HFFc6 (cell line): ENCODE measurements at regions not wholly inside any gene's neighbourhood (a gene's known extent, or its start where the extent isn't known, plus 50 kb on each side); places are given as distances from the start of the nearest gene placed in this dataset.
A peak's percentile ranks its signal among the peaks of the same experiment; 100 is the strongest.
"Not testable (repeated sequence)": the region's sequence is repeated elsewhere in the genome, so short reads cannot be mapped to it uniquely, and the experiment has no call there.

Experiments used
- DNase-seq: peaks from one replicate; pipeline ENCODE4 v3.0.0-alpha.2; 2018
- H3K27ac Mint-ChIP-seq: 2 replicates; pipeline ENCODE4 v1.8.0; 2020; ENCODE audit warnings: mild to moderate bottlenecking, mixed read lengths
- H3K27me3 Mint-ChIP-seq: 2 replicates; pipeline ENCODE4 v1.8.0; 2021; ENCODE audit warnings: mild to moderate bottlenecking, moderate library complexity, mixed read lengths; ENCODE audit not compliant: insufficient read depth
- H3K36me3 Mint-ChIP-seq: 2 replicates; pipeline ENCODE4 v1.8.0; 2021; ENCODE audit warnings: low read depth, mixed read lengths
- H3K4me1 Mint-ChIP-seq: 2 replicates; pipeline ENCODE4 v1.8.0; 2020; ENCODE audit warnings: low read depth, mixed read lengths
- H3K4me3 Mint-ChIP-seq: 2 replicates; pipeline ENCODE4 v1.8.0; 2020; ENCODE audit warnings: mild to moderate bottlenecking, moderate library complexity, mixed read lengths
- H3K9me3 Mint-ChIP-seq: 2 replicates; pipeline ENCODE4 v1.8.0; 2020; ENCODE audit warnings: mild to moderate bottlenecking, mixed read lengths
- TF ChIP-seq, protein P1 (sequence below): fragments of 200-600 bp; sonication (generic); IDR thresholded peaks from 2 replicates; pipeline ENCODE4 v1.5.0; 2021; ENCODE audit warnings: antibody characterized with exemption, mild to moderate bottlenecking

DNA sequence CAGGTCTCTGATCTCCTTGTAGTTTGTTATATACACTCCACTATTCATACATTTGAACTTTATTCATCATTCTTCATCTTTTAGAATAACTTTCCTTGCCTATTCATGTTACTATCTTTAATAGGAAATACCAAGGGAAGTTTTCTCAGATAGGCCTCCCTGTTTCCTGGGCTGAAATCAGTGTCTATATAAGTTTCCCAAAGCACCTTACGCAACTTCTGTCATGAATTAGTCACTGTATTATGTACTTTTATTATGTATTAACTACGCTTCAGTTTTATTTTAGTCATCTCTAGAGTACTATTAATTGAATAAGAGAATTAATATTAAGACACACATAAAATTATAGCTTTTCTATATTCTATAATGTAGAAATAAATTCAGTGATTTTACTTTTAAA is 1481.5 kb downstream of the OTOL1 start:
- Mint-ChIP-seq H3K27ac (no peak overlapping the region), H3K4me1 (peaks cover 8% of the 10 kb centered on the region; the same call in 1 of the 2 replicates), H3K27me3 (no peaks in the 10 kb centered on the region), H3K9me3 (0 out of 2 replicates have a peak, but pooled peaks cover 5% of the 10 kb centered on the region), H3K4me3 (no peak overlapping the region), H3K36me3 (no peaks in the 10 kb centered on the region)
- TF ChIP-seq, protein P1, sequence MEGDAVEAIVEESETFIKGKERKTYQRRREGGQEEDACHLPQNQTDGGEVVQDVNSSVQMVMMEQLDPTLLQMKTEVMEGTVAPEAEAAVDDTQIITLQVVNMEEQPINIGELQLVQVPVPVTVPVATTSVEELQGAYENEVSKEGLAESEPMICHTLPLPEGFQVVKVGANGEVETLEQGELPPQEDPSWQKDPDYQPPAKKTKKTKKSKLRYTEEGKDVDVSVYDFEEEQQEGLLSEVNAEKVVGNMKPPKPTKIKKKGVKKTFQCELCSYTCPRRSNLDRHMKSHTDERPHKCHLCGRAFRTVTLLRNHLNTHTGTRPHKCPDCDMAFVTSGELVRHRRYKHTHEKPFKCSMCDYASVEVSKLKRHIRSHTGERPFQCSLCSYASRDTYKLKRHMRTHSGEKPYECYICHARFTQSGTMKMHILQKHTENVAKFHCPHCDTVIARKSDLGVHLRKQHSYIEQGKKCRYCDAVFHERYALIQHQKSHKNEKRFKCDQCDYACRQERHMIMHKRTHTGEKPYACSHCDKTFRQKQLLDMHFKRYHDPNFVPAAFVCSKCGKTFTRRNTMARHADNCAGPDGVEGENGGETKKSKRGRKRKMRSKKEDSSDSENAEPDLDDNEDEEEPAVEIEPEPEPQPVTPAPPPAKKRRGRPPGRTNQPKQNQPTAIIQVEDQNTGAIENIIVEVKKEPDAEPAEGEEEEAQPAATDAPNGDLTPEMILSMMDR: no peak
- no peak for DNase-seq

DNA sequence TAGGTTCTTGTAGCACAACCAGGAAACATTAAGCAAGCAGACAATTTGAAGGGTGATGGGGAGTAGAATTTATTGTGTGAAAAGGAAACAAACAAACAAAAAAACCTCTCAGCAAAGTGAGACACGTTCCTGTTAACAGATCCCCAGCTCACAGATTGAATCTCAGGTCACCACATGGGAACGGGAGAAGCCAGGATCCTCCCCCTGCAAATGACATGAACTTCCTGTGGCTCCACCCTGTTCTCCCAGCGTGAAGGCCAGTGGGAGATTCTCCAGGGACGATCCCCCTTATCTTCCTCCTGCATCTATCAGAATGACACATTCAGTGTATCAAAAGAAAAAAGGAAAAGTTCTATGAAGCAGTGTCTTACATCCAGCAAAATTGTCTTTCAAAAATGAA is 1488.1 kb downstream of the OTOL1 start:
- TF ChIP-seq, protein P1: no peak

GRCh38 chr3:162987085-162987794 is 1490.6 kb downstream of the OTOL1 start:
- not testable (repeated sequence) for H3K27me3 Mint-ChIP-seq, DNase-seq, H3K27ac Mint-ChIP-seq, H3K36me3 Mint-ChIP-seq, H3K4me3 Mint-ChIP-seq
- Mint-ChIP-seq H3K4me1 (peaks cover 20% of the 10 kb centered on the region; the same call in 1 of the 2 replicates), H3K9me3 (peaks cover 12% of the 10 kb centered on the region; the same call in 1 of the 2 replicates)

More for the DNA sequence above, 1488.1 kb downstream of the OTOL1 start:
- Mint-ChIP-seq H3K4me3 (peak overlapping the region; percentile 67; the same call in 1 of the 2 replicates), H3K4me1 (peaks cover 20% of the 10 kb centered on the region; the same call in 1 of the 2 replicates), H3K27me3 (no peaks in the 10 kb centered on the region), H3K27ac (peak overlapping the region; percentile 2; the same call in 1 of the 2 replicates), H3K9me3 (peaks cover 14% of the 10 kb centered on the region; the same call in 1 of the 2 replicates), H3K36me3 (peaks cover 4% of the 10 kb centered on the region; the same call in 1 of the 2 replicates)
- DNase-seq: no peak

DNA sequence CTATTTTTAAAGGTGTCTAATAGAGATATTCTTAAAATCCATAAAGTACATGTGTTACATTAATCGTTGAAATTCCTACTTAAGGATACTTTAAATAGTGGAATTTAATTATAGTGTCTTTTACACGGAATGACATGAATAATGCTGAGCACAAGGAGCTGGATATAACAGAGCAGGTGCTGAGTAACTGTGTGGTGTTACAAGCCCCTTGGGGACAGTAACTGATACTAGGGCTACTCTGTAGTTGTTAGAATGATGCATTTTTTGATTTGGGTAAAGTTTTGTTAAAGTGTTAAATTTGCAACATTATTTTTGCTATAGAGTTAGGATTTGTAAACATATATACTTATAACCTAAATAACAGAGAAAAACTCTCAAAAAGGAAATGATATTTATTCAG is 1496.1 kb downstream of the OTOL1 start:
- Mint-ChIP-seq H3K9me3 (peaks cover 16% of the 10 kb centered on the region), H3K27ac (no peak overlapping the region), H3K36me3 (peaks cover 12% of the 10 kb centered on the region; the same call in 1 of the 2 replicates), H3K27me3 (no peaks in the 10 kb centered on the region), H3K4me3 (no peak overlapping the region), H3K4me1 (peaks cover 10% of the 10 kb centered on the region; the same call in 1 of the 2 replicates)
- TF ChIP-seq, protein P1: no peak
- DNase-seq: no peak

GRCh38 chr3:162994165-162994564 is 1497.6 kb downstream of the OTOL1 start:
- Mint-ChIP-seq H3K4me3 (no peak overlapping the region), H3K27me3 (no peaks in the 10 kb centered on the region), H3K4me1 (peaks cover 20% of the 10 kb centered on the region), H3K27ac (no peak overlapping the region), H3K36me3 (peaks cover 12% of the 10 kb centered on the region; the same call in 1 of the 2 replicates), H3K9me3 (peaks cover 12% of the 10 kb centered on the region)
- TF ChIP-seq, protein P1: no peak
- DNase-seq: no peak

DNA sequence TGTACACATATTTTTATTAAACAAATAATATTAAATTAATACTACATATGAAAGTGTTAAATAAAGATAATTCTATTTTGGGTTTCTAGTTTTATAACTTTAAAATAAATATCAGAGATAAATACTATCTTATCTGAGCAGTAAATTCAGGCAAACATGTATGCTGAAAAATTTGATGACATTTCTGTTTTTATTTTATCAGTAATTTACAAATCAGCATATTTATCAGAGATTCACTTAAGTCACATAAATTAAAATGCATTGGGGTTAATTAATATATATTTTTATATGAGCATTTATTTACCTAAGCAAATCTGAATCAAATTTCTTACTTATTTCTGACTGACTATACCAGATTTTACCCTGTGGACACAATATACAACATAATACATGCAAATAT is 1499.8 kb downstream of the OTOL1 start:
- Mint-ChIP-seq H3K36me3 (peaks cover 12% of the 10 kb centered on the region; the same call in 1 of the 2 replicates), H3K4me1 (peaks cover 20% of the 10 kb centered on the region), H3K9me3 (peaks cover 12% of the 10 kb centered on the region), H3K4me3 (no peak overlapping the region), H3K27ac (no peak overlapping the region), H3K27me3 (no peaks in the 10 kb centered on the region)
- TF ChIP-seq, protein P1: no peak
- no peak for DNase-seq
